GM20431 (cell line): ENCODE measurements at regions not wholly inside any gene's neighbourhood (a gene's known extent, or its start where the extent isn't known, plus 50 kb on each side); places are given as distances from the start of the nearest gene placed in this dataset.
"Not testable (repeated sequence)": the region's sequence is repeated elsewhere in the genome, so short reads cannot be mapped to it uniquely, and the experiment has no call there.

Experiments
- in situ Hi-C: fragments of 300-500 bp; cut with MseI, MboI; formaldehyde crosslinking; loops from one replicate; pipeline ENCODE4 v1.15.0; 2020; ENCODE audit warnings: low sequenced_read_pairs; ENCODE audit not compliant: unreplicated experiment

- in situ Hi-C loops: no loop called here
Observed at GRCh38 chr3:44159696-44160300, 81.9 kb upstream of the TOPAZ1 start.

GRCh38 chr3:44160818-44161217, 80.9 kb upstream of the TOPAZ1 start:
- in situ Hi-C loops: no loop called here

GRCh38 chr3:44171891-44172290, 69.8 kb upstream of the TOPAZ1 start:
- in situ Hi-C loops: no loop called here

- in situ Hi-C loops: not testable (repeated sequence)
Observed at GRCh38 chr3:44172701-44173100, 69.0 kb upstream of the TOPAZ1 start.

GRCh38 chr3:44173263-44173662, 68.4 kb upstream of the TOPAZ1 start:
- in situ Hi-C loops: no loop called here

GRCh38 chr3:44175070-44175469, 66.6 kb upstream of the TOPAZ1 start:
- in situ Hi-C loops: loop anchor here (25.0 kb wide), 1 partner anchor 313 kb away; no protein-coding TSS in a partner anchor

GRCh38 chr3:44179246-44179645, 62.4 kb upstream of the TOPAZ1 start:
- in situ Hi-C loops: loop anchor here (25.0 kb wide), 1 partner anchor 317 kb away; no protein-coding TSS in a partner anchor

GRCh38 chr3:44184319-44184953, 57.2 kb upstream of the TOPAZ1 start:
- in situ Hi-C loops: loop anchor here (25.0 kb wide), 1 partner anchor 322 kb away; no protein-coding TSS in a partner anchor

GRCh38 chr3:44185396-44185915, 56.2 kb upstream of the TOPAZ1 start:
- in situ Hi-C loops: loop anchor here (25.0 kb wide), 1 partner anchor 323 kb away; no protein-coding TSS in a partner anchor

GRCh38 chr3:44186111-44186672, 55.5 kb upstream of the TOPAZ1 start:
- in situ Hi-C loops: loop anchor here (25.0 kb wide), 1 partner anchor 324 kb away; no protein-coding TSS in a partner anchor

GRCh38 chr3:44186712-44187111, 55.0 kb upstream of the TOPAZ1 start:
- in situ Hi-C loops: loop anchor here (25.0 kb wide), 1 partner anchor 324 kb away; no protein-coding TSS in a partner anchor
